CD4-positive, alpha-beta T cell treated with Interleukin-4 for 4 hours (primary cell): ENCODE measurements at regions not wholly inside any gene's neighbourhood (a gene's known extent, or its start where the extent isn't known, plus 50 kb on each side); places are given as distances from the start of the nearest gene placed in this dataset.
"Not testable (repeated sequence)": the region's sequence is repeated elsewhere in the genome, so short reads cannot be mapped to it uniquely, and the experiment has no call there.

ENCODE experiments used
- DNase-seq: peaks from one replicate; pipeline ENCODE4 v3.0.0-alpha.2; 2020

- DNase-seq: no peak
Observed at GRCh38 chr12:58750484-58750883, 169.8 kb downstream of the LRIG3 start.

GRCh38 chr12:58757422-58757821 lies 162.9 kb downstream of the LRIG3 start:
- no peak for DNase-seq

GRCh38 chr12:58759745-58760144 lies 160.6 kb downstream of the LRIG3 start:
- not testable (repeated sequence) for DNase-seq

GRCh38 chr12:58761308-58761707 lies 159.0 kb downstream of the LRIG3 start:
- DNase-seq: no peak

GRCh38 chr12:58764100-58764953 lies 156.0 kb downstream of the LRIG3 start:
- DNase-seq: no peak

- DNase-seq: no peak
Observed at GRCh38 chr12:58765076-58765475, 155.2 kb downstream of the LRIG3 start.

GRCh38 chr12:58765653-58766512 lies 154.4 kb downstream of the LRIG3 start:
- no peak for DNase-seq

GRCh38 chr12:58766513-58766870 lies 153.8 kb downstream of the LRIG3 start:
- no peak for DNase-seq

- DNase-seq: no peak
Observed at GRCh38 chr12:58767496-58767895, 152.8 kb downstream of the LRIG3 start.

- no peak for DNase-seq
Observed at GRCh38 chr12:58773986-58774385, 146.3 kb downstream of the LRIG3 start.

GRCh38 chr12:58774731-58775130 lies 145.6 kb downstream of the LRIG3 start:
- no peak for DNase-seq

GRCh38 chr12:58775396-58775795 lies 144.9 kb downstream of the LRIG3 start:
- DNase-seq: no peak

- no peak for DNase-seq
Observed at GRCh38 chr12:58776144-58776543, 144.2 kb downstream of the LRIG3 start.

GRCh38 chr12:58777815-58778214 lies 142.5 kb downstream of the LRIG3 start:
- no peak for DNase-seq

- no peak for DNase-seq
Observed at GRCh38 chr12:58781609-58782008, 138.7 kb downstream of the LRIG3 start.

GRCh38 chr12:58787021-58787760 lies 133.1 kb downstream of the LRIG3 start:
- no peak for DNase-seq

GRCh38 chr12:58794859-58795258 lies 125.4 kb downstream of the LRIG3 start:
- no peak for DNase-seq

- DNase-seq: no peak
Observed at GRCh38 chr12:58795825-58796224, 124.5 kb downstream of the LRIG3 start.

GRCh38 chr12:58801986-58802385 lies 118.3 kb downstream of the LRIG3 start:
- no peak for DNase-seq

- no peak for DNase-seq
Observed at GRCh38 chr12:58803908-58804307, 116.4 kb downstream of the LRIG3 start.

- DNase-seq: no peak
Observed at GRCh38 chr12:58804749-58805148, 115.6 kb downstream of the LRIG3 start.

- no peak for DNase-seq
Observed at GRCh38 chr12:58809064-58809607, 111.2 kb downstream of the LRIG3 start.

- no peak for DNase-seq
Observed at GRCh38 chr12:58811346-58811745, 109.0 kb downstream of the LRIG3 start.
